Lung (tissue), 11 donors: ENCODE measurements at regions not wholly inside any gene's neighbourhood (a gene's known extent, or its start where the extent isn't known, plus 50 kb on each side); places are given as distances from the start of the nearest gene placed in this dataset.

ENCODE experiments used
- ATAC-seq: fragments of 200-7000 bp; cut with Tn5 transposase; one replicate; pipeline ENCODE4 v1.9.1; 2020; ENCODE audit warnings: moderate number of reproducible peaks; ENCODE audit not compliant: insufficient read depth, low FRiP score
- DNase-seq, 3 donors: peaks; one replicate each; pipeline ENCODE4 v3.0.0-alpha.2; 2013 to 2017
- H3K27ac ChIP-seq, 2 donors: one replicate each; pipeline ENCODE4 v1.5.1; 2013; ENCODE audit warnings: mild to moderate bottlenecking in 2 of 2, moderate library complexity in 2 of 2, control low read depth in 1 of 2, inconsistent platforms in 1 of 2, low read depth in 1 of 2, low read length in 1 of 2
- H3K27me3 ChIP-seq, 3 donors: one replicate each; pipeline ENCODE4 v1.5.1; 2013; ENCODE audit warnings: low read length in 2 of 3; ENCODE audit not compliant: control insufficient read depth in 3 of 3, insufficient read depth in 3 of 3
- H3K36me3 ChIP-seq, 4 donors: one replicate each; pipeline ENCODE4 v1.5.1; 2013; ENCODE audit warnings: low read length in 4 of 4, mild to moderate bottlenecking in 1 of 4, moderate library complexity in 1 of 4; ENCODE audit not compliant: control insufficient read depth in 4 of 4, insufficient read depth in 4 of 4
- H3K4me1 ChIP-seq, 5 donors: one replicate each; pipeline ENCODE4 v1.5.1; 2013; ENCODE audit warnings: low read length in 5 of 5, mild to moderate bottlenecking in 2 of 5, moderate library complexity in 1 of 5; ENCODE audit not compliant: control insufficient read depth in 5 of 5, insufficient read depth in 5 of 5
- H3K4me3 ChIP-seq: one replicate; pipeline ENCODE4 v1.5.1; 2013; ENCODE audit warnings: mild to moderate bottlenecking, control low read depth, moderate library complexity
- H3K9ac ChIP-seq, 2 donors: one replicate each; pipeline ENCODE4 v1.5.1; 2013; ENCODE audit warnings: low read length in 2 of 2, control low read depth in 1 of 2; ENCODE audit not compliant: insufficient read depth in 1 of 2
- H3K9me3 ChIP-seq, 4 donors: one replicate each; pipeline ENCODE4 v1.5.1; 2013; ENCODE audit warnings: low read length in 3 of 4, mild to moderate bottlenecking in 1 of 4, moderate library complexity in 1 of 4; ENCODE audit not compliant: control insufficient read depth in 4 of 4, insufficient read depth in 3 of 4
- CTCF ChIP-seq: IDR thresholded peaks from 2 replicates; pipeline ENCODE4 v1.5.1; 2012; ENCODE audit warnings: mild to moderate bottlenecking; ENCODE audit errors: control extremely low read depth, extremely low read depth
- WGBS, 2 donors: extraction: QIAGEN DNeasy Blood & Tissue Kit; methylation state at CpG; one replicate each; pipeline ENCODE4 v1.1.7; 2013; 5-methylcytosine and 5-hydroxymethylcytosine counted together
- donor health status: control.
- donor health status: control.
- donor health status: Bipolar disorder and iron deficiency.
- donor health status: healthy.
- donor health status: DM: yes; HTN: yes; CAD: no.

- WGBS, 2 donors, result 97 to 98% methylated on average over 20 of the region's 20 CpGs
Observed at GRCh38 chr17:68134731-68135130, 99.2 kb downstream of the KPNA2 start.

DNA sequence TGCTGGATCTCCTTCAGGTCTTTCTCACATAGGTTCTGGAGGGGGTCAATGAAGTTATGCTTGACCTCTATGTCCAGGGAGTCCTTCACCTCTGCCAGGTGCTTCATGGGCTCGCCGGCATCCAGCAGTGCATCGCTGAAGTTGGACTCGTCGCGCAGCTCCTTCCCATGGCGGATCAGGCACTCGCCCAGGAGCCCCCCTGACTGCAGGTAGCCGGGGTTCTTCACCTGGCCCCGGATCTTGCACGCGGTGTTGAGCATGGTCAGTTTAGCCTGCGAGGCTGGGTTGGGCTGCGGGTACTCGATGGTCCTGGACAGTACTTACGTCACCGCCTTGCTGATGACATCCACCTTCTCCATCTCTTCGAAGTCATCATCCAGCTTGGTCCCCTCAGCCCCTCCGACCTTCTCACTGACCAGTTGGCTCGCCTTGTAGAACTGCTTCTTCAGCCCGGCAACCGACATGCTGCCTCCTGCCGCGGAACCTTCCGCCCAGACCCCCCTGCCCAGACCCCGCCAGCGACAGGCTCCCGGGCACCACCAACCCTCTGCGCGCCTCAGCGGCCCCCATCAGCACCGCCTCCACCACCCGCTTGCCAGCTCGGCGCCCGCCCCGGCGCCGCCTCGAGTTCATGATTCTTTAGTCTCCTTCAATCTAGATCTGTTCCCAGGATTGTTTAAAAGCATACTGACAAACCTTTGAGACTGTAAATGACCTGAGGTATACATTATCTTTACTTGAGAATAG lies 99.8 kb downstream of the KPNA2 start:
- Histone ChIP-seq H3K4me3 (no peak overlapping the region), H3K27ac (no peak overlapping the region), H3K27me3 (no peaks in the 10 kb centered on the region), H3K9ac (no peak overlapping the region), H3K4me1 (no peaks in the 10 kb centered on the region), H3K36me3 (peaks cover 0 to 14% (median 6%) of the 10 kb centered on the region in 4 donors), H3K9me3 (no peaks in the 10 kb centered on the region)
- ATAC-seq, result peak; percentile 19
- WGBS, 2 donors, result 97 to 98% methylated on average over 40 of the region's 40 CpGs
- DNase-seq, result no peak
- no peak for TF ChIP-seq CTCF

More at GRCh38 chr17:68134731-68135130, 99.2 kb downstream of the KPNA2 start:
- TF ChIP-seq CTCF, result no peak
- H3K9me3 ChIP-seq, result no peaks in the 10 kb centered on the region
- no peak for ATAC-seq
- no peak overlapping the region for H3K9ac ChIP-seq
- no peaks in the 10 kb centered on the region for H3K27me3 ChIP-seq
- no peak overlapping the region for H3K27ac ChIP-seq
- H3K4me1 ChIP-seq, result no peaks in the 10 kb centered on the region
- H3K36me3 ChIP-seq, result peaks cover 0 to 15% (median 6%) of the 10 kb centered on the region in 4 donors
- no peak overlapping the region for H3K4me3 ChIP-seq
- no peak for DNase-seq

DNA sequence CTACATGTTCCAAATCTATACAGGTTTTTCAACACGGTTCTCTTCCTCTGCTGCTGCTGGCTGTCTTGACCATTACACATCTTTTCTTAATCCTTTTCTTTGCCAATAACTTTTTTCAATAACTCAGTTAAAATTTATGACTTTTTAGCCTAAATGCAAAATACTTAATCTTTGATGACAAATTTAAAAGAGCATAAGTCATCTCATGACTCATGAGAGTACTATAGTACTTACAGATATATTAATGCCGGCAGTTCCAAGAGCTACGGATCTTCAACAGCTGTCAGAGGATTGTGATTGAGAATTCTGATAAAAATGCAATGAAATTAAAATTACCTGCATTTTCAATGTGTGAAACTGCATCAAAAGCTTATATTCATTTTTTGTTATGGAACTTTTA lies 105.5 kb downstream of the KPNA2 start:
- TF ChIP-seq CTCF, result no peak
- H3K27ac ChIP-seq, result no peak overlapping the region
- no peak overlapping the region for H3K4me3 ChIP-seq
- H3K9me3 ChIP-seq, result no peaks in the 10 kb centered on the region
- ATAC-seq (no peak), DNase-seq (no peak)
- WGBS, 2 donors, result 88 to 91% methylated on average over 3 of the region's 3 CpGs
- H3K9ac ChIP-seq, result no peak overlapping the region
- no peaks in the 10 kb centered on the region for H3K4me1 ChIP-seq
- peaks cover 0 to under 1% (median 0%) of the 10 kb centered on the region in 4 donors for H3K36me3 ChIP-seq
- no peaks in the 10 kb centered on the region for H3K27me3 ChIP-seq
